Epithelial cell of proximal tubule (primary cell): ENCODE measurements at regions not wholly inside any gene's neighbourhood (a gene's known extent, or its start where the extent isn't known, plus 50 kb on each side); places are given as distances from the start of the nearest gene placed in this dataset.

Experiments
- DNase-seq: peaks from one replicate; pipeline ENCODE4 v3.0.0-alpha.2; 2011; ENCODE audit warnings: low read depth
- H3K4me3 ChIP-seq: 2 replicates; pipeline ENCODE4 v1.5.1; 2011; ENCODE audit warnings: low read depth, mild to moderate bottlenecking, low read length
- CTCF ChIP-seq: conservative IDR thresholded peaks from 2 replicates; pipeline ENCODE4 v1.5.1; 2012; ENCODE audit warnings: low read depth, mild to moderate bottlenecking, low read length

DNA sequence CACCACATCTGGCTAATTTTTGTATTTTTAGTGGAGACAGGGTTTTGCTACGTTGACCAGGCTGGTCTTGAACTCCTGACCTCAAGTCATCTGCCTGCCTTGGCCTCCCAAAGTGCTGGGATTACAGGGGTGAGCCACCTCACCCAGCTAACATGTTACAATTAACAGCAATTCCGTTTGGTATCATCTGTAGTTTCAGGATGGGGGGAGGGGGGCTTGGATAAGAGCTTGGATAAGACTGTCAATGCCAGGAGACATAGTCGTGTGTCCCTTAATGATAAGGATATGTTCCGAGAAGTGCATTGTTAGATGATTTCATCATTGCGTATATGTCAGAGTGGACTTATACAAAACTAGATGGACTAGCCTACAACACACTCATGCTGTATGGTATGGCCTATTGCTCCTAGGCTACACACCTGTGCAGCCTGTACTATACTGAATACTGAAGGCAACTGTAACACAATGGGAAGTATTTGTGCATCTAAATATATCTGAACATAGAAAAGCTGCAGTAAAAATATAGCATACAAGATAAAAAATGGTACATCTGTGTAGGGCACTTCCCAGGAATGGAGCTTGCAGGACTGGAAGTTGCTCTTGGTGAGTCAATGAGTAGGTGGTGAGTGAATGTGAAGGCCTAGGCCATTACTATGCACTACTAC is 103.9 kb upstream of the TNS3 start:
- no peak overlapping the region for H3K4me3 ChIP-seq
- no peak for DNase-seq
- TF ChIP-seq CTCF, result no peak

- no peak for DNase-seq
- H3K4me3 ChIP-seq, result no peak overlapping the region
- no peak for TF ChIP-seq CTCF
Observed at GRCh38 chr7:47685151-47685550, 103.2 kb upstream of the TNS3 start.

GRCh38 chr7:47684728-47685127 is 102.8 kb upstream of the TNS3 start:
- no peak for DNase-seq
- no peak overlapping the region for H3K4me3 ChIP-seq
- no peak for TF ChIP-seq CTCF

- H3K4me3 ChIP-seq, result no peak overlapping the region
- no peak for TF ChIP-seq CTCF
- no peak for DNase-seq
Observed at GRCh38 chr7:47683485-47683898, 101.6 kb upstream of the TNS3 start.

DNA sequence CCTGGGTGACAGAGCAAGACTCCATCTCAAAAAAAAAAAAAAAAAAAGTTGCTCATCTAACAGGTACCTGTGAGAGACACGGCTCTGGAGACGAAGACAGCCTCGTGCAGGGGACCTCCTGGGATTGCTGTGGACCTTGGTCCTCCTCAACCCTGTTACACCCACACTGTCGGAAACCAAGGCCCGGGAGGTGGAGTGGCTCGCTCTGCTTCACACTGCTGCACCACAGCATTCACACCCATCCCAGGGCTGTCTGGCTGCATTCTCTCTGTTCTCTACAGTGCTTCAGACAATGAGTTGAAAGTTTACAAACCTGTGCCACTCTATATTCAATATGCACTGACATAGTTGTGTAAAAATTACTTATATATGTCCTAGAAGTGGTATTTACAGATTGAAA is 101.0 kb upstream of the TNS3 start:
- no peak for DNase-seq
- no peak overlapping the region for H3K4me3 ChIP-seq
- no peak for TF ChIP-seq CTCF

- H3K4me3 ChIP-seq, result no peak overlapping the region
- no peak for TF ChIP-seq CTCF
- no peak for DNase-seq
Observed at GRCh38 chr7:47681249-47681810, 99.4 kb upstream of the TNS3 start.
